ENCODE measurements at regions not wholly inside any gene's neighbourhood (a gene's known extent, or its start where the extent isn't known, plus 50 kb on each side); places are given as distances from the start of the nearest gene placed in this dataset.

GRCh38 chr10:30793093-30793492, 163.5 kb upstream of the LYZL2 start:
- Histone ChIP-seq H3F3A (ENCODE audit: insufficient read depth, low read length) (no peaks in the 10 kb centered on the region), H3K9me3 (replicated peaks; ENCODE audit: insufficient read depth, low read length) (no peaks in the 10 kb centered on the region), H3K4me1 (ENCODE audit: low read length) (peaks cover 9% of the 10 kb centered on the region), H3K27ac (ENCODE audit: low read length) (no peak overlapping the region), H3K4me3 (ENCODE audit: low read length) (no peak overlapping the region), H3K27me3 (replicated peaks; ENCODE audit: insufficient read depth, low read length) (no peaks in the 10 kb centered on the region), H3K9me2 (replicated peaks; ENCODE audit: insufficient read depth, low read length) (no peaks in the 10 kb centered on the region), H3K36me3 (replicated peaks; ENCODE audit: insufficient read depth, low read length) (no peaks in the 10 kb centered on the region), H3K4me2 (ENCODE audit: low read depth, low read length) (no peak overlapping the region), H3K79me2 (ENCODE audit: low read length) (no peaks in the 10 kb centered on the region), H3K9ac (ENCODE audit: low read length) (no peak overlapping the region), H2AFZ (ENCODE audit: low read length) (no peak overlapping the region), H4K20me1 (ENCODE audit: insufficient read depth, low read length) (no peaks in the 10 kb centered on the region)
- no peak for DNase-seq
- TF ChIP-seq EZH2phosphoT487 (IDR thresholded peaks at IDR 0.05; ENCODE audit: low read length) (no peak), EZH2 (optimal IDR thresholded peaks at IDR 0.05; ENCODE audit: low read depth, low read length) (no peak), CTCF (IDR thresholded peaks at IDR 0.05; ENCODE audit: low read length) (no peak)

DNA sequence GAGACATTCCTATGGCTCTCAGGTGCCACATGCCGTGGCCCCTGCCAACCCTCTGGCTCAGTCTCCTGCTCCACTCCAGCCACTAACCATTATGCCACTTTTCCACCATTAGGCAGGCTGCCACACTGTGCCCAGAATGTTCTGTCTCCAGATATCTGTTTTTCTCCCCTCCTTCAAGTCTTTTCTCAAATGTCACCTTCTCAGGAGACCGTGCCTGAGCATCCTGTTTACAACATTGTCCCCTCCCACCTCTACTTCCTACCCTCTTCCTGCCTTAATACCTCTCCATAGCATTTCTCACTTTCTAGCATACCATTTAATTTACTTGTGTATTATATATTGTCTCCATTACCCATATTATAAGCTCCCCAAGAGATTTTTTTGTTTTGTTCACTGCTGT, 162.5 kb upstream of the LYZL2 start:
- TF ChIP-seq EZH2phosphoT487 (IDR thresholded peaks at IDR 0.05; ENCODE audit: low read length): no peak
- TF ChIP-seq CTCF (IDR thresholded peaks at IDR 0.05; ENCODE audit: low read length): no peak
- no peak for TF ChIP-seq EZH2 (optimal IDR thresholded peaks at IDR 0.05; ENCODE audit: low read depth, low read length)
- Histone ChIP-seq H2AFZ (ENCODE audit: low read length) (no peak overlapping the region), H3K27me3 (replicated peaks; ENCODE audit: insufficient read depth, low read length) (no peaks in the 10 kb centered on the region)

GRCh38 chr10:30791197-30791611, 161.7 kb upstream of the LYZL2 start:
- Histone ChIP-seq H3K9me3 (replicated peaks; ENCODE audit: insufficient read depth, low read length) (no peaks in the 10 kb centered on the region), H3K4me2 (ENCODE audit: low read depth, low read length) (no peak overlapping the region), H4K20me1 (ENCODE audit: insufficient read depth, low read length) (no peaks in the 10 kb centered on the region)

More for the DNA sequence above, 162.5 kb upstream of the LYZL2 start:
- no peaks in the 10 kb centered on the region for H4K20me1 ChIP-seq (ENCODE audit: insufficient read depth, low read length)
- no peaks in the 10 kb centered on the region for H3F3A ChIP-seq (ENCODE audit: insufficient read depth, low read length)
- H3K79me2 ChIP-seq (ENCODE audit: low read length): no peaks in the 10 kb centered on the region
- H3K9me2 ChIP-seq (replicated peaks; ENCODE audit: insufficient read depth, low read length): no peaks in the 10 kb centered on the region
- no peak overlapping the region for H3K27ac ChIP-seq (ENCODE audit: low read length)
- no peak overlapping the region for H3K9ac ChIP-seq (ENCODE audit: low read length)
- H3K36me3 ChIP-seq (replicated peaks; ENCODE audit: insufficient read depth, low read length): no peaks in the 10 kb centered on the region
- H3K4me3 ChIP-seq (ENCODE audit: low read length): no peak overlapping the region
- H3K4me1 ChIP-seq (ENCODE audit: low read length): peaks cover 13% of the 10 kb centered on the region
- H3K9me3 ChIP-seq (replicated peaks; ENCODE audit: insufficient read depth, low read length): no peaks in the 10 kb centered on the region
- no peak for DNase-seq
- H3K4me2 ChIP-seq (ENCODE audit: low read depth, low read length): no peak overlapping the region

More at GRCh38 chr10:30791197-30791611, 161.7 kb upstream of the LYZL2 start:
- H2AFZ ChIP-seq (ENCODE audit: low read length): no peak overlapping the region
- no peaks in the 10 kb centered on the region for H3F3A ChIP-seq (ENCODE audit: insufficient read depth, low read length)
- H3K36me3 ChIP-seq (replicated peaks; ENCODE audit: insufficient read depth, low read length): no peaks in the 10 kb centered on the region
- no peak overlapping the region for H3K27ac ChIP-seq (ENCODE audit: low read length)
- H3K9me2 ChIP-seq (replicated peaks; ENCODE audit: insufficient read depth, low read length): no peaks in the 10 kb centered on the region
- no peak overlapping the region for H3K9ac ChIP-seq (ENCODE audit: low read length)
- TF ChIP-seq EZH2phosphoT487 (IDR thresholded peaks at IDR 0.05; ENCODE audit: low read length) (no peak), CTCF (IDR thresholded peaks at IDR 0.05; ENCODE audit: low read length) (no peak), EZH2 (optimal IDR thresholded peaks at IDR 0.05; ENCODE audit: low read depth, low read length) (no peak)
- DNase-seq: no peak
- peaks cover 13% of the 10 kb centered on the region for H3K4me1 ChIP-seq (ENCODE audit: low read length)
- no peaks in the 10 kb centered on the region for H3K79me2 ChIP-seq (ENCODE audit: low read length)
- H3K27me3 ChIP-seq (replicated peaks; ENCODE audit: insufficient read depth, low read length): no peaks in the 10 kb centered on the region
- H3K4me3 ChIP-seq (ENCODE audit: low read length): no peak overlapping the region
